HG02642 (cell line): ENCODE measurements at regions not wholly inside any gene's neighbourhood (a gene's known extent, or its start where the extent isn't known, plus 50 kb on each side); places are given as distances from the start of the nearest gene placed in this dataset.
"Not testable (repeated sequence)": the region's sequence is repeated elsewhere in the genome, so short reads cannot be mapped to it uniquely, and the experiment has no call there.

Source experiments
- ATAC-seq: cut with Tn5 transposase; IDR thresholded peaks from one replicate; pipeline ENCODE4 v1.9.1; 2021; ENCODE audit warnings: mild to moderate bottlenecking; ENCODE audit not compliant: unreplicated experiment, poor library complexity

- no peak for ATAC-seq
Measured at GRCh38 chr18:34280000-34280399, 55.3 kb upstream of the NOL4 start.

- ATAC-seq: no peak
Measured at GRCh38 chr18:34280653-34281052, 55.9 kb upstream of the NOL4 start.

GRCh38 chr18:34281290-34281689 is 56.6 kb upstream of the NOL4 start:
- ATAC-seq: no peak

- no peak for ATAC-seq
Measured at GRCh38 chr18:34281722-34282121, 57.0 kb upstream of the NOL4 start.

GRCh38 chr18:34283506-34283905 is 58.8 kb upstream of the NOL4 start:
- ATAC-seq: no peak

- no peak for ATAC-seq
Measured at GRCh38 chr18:34287825-34288224, 63.1 kb upstream of the NOL4 start.

GRCh38 chr18:34292594-34292993 is 67.9 kb upstream of the NOL4 start:
- no peak for ATAC-seq

GRCh38 chr18:34297287-34297686 is 72.6 kb upstream of the NOL4 start:
- no peak for ATAC-seq

GRCh38 chr18:34299828-34300227 is 75.1 kb upstream of the NOL4 start:
- no peak for ATAC-seq

- no peak for ATAC-seq
Measured at GRCh38 chr18:34311468-34311867, 86.8 kb upstream of the NOL4 start.

GRCh38 chr18:34314847-34315246 is 90.1 kb upstream of the NOL4 start:
- no peak for ATAC-seq

GRCh38 chr18:34315591-34316352 is 91.1 kb upstream of the NOL4 start:
- ATAC-seq: no peak

GRCh38 chr18:34320267-34320666 is 95.6 kb upstream of the NOL4 start:
- ATAC-seq: no peak

GRCh38 chr18:34321066-34321465 is 96.4 kb upstream of the NOL4 start:
- peak; percentile 86 for ATAC-seq

GRCh38 chr18:34322365-34323289 is 97.9 kb upstream of the NOL4 start:
- peak; percentile 74 for ATAC-seq

GRCh38 chr18:34329840-34330239 is 105.1 kb upstream of the NOL4 start:
- ATAC-seq: no peak

GRCh38 chr18:34330308-34330707 is 105.6 kb upstream of the NOL4 start:
- no peak for ATAC-seq

- not testable (repeated sequence) for ATAC-seq
Measured at GRCh38 chr18:34330907-34331306, 106.2 kb upstream of the NOL4 start.

GRCh38 chr18:34331343-34331742 is 106.6 kb upstream of the NOL4 start:
- ATAC-seq: not testable (repeated sequence)

- ATAC-seq: no peak
Measured at GRCh38 chr18:34339155-34339554, 114.4 kb upstream of the NOL4 start.

GRCh38 chr18:34342960-34343359 is 118.2 kb upstream of the NOL4 start:
- ATAC-seq: no peak
